Panc1 (cell line): ENCODE measurements at regions not wholly inside any gene's neighbourhood (a gene's known extent, or its start where the extent isn't known, plus 50 kb on each side); places are given as distances from the start of the nearest gene placed in this dataset.

Source experiments
- ATAC-seq: fragments of 200-7000 bp; cut with Tn5 transposase; 2 replicates; pipeline ENCODE4 v1.9.1; 2020; ENCODE audit warnings: mild to moderate bottlenecking, moderate library complexity
- BruUV-seq: library from RNA; stranded (reverse); fragments of 400-500 nt; replicated peaks from 2 replicates; lab custom pipeline; 2021; lab: Mats Ljungman, UMichigan
- CTCF ChIA-PET: fragments of 300-600 bp; sonication (Branson Sonifier 250); formaldehyde crosslinking; loops from one replicate; lab custom pipeline; 2022; ENCODE audit warnings: antibody characterized with exemption; lab: Charles Lee
- POLR2A ChIA-PET: fragments of 300-600 bp; sonication (Branson Sonifier 250); formaldehyde crosslinking; loops from one replicate; lab custom pipeline; 2022; ENCODE audit warnings: antibody characterized with exemption; lab: Charles Lee
- DNase-seq: peaks from one replicate; pipeline ENCODE4 v3.0.0-alpha.2; 2010; ENCODE audit warnings: low read depth, low spot score
- H3K27ac ChIP-seq: 2 replicates; pipeline ENCODE4 v1.5.1; 2011; ENCODE audit warnings: mild to moderate bottlenecking, low read length, inconsistent platforms
- H3K27me3 ChIP-seq: fragments of 200-500 bp; sonication (Bioruptor generic); 2 replicates; pipeline ENCODE4 v1.6.0; 2014; ENCODE audit warnings: low read length, inconsistent platforms; ENCODE audit not compliant: control insufficient read depth, insufficient read depth
- H3K36me3 ChIP-seq: fragments of 200-500 bp; sonication (Bioruptor generic); 2 replicates; pipeline ENCODE4 v1.5.1; 2014; ENCODE audit warnings: inconsistent platforms, mild to moderate bottlenecking, low read length, moderate library complexity; ENCODE audit not compliant: control insufficient read depth, insufficient read depth
- H3K4me1 ChIP-seq: 2 replicates; pipeline ENCODE4 v1.5.1; 2011; ENCODE audit warnings: inconsistent platforms, mild to moderate bottlenecking, low read length, moderate library complexity; ENCODE audit not compliant: control insufficient read depth, insufficient read depth
- H3K4me3 ChIP-seq, 2 experiments: 2 replicates each; pipeline ENCODE4 v1.5.1; 2011 to 2012; ENCODE audit warnings: low read depth in 2 of 2, low read length in 2 of 2, mild to moderate bottlenecking in 2 of 2, inconsistent platforms in 1 of 2, moderate library complexity in 1 of 2
- H3K9me3 ChIP-seq: fragments of 200-500 bp; sonication (Bioruptor generic); 2 replicates; pipeline ENCODE4 v1.5.1; 2014; ENCODE audit warnings: low read depth, mild to moderate bottlenecking, inconsistent platforms, low read length, moderate library complexity; ENCODE audit not compliant: control insufficient read depth, insufficient read depth
- POLR2AphosphoS5 ChIP-seq: IDR thresholded peaks from 2 replicates; pipeline ENCODE4 v1.6.1; 2012; ENCODE audit warnings: mild to moderate bottlenecking, low read depth, low read length, moderate library complexity
- REST ChIP-seq, 2 experiments: IDR thresholded peaks; 2 replicates each; pipeline ENCODE4 v1.6.1; 2011 to 2012; ENCODE audit warnings: low read depth in 2 of 2, control low read depth in 1 of 2, low read length in 1 of 2, mild to moderate bottlenecking in 1 of 2, moderate library complexity in 1 of 2; ENCODE audit not compliant: insufficient read depth in 1 of 2
- SIN3A ChIP-seq: IDR thresholded peaks from 2 replicates; pipeline ENCODE4 v1.6.1; 2012; ENCODE audit warnings: low read depth, mild to moderate bottlenecking, low read length, moderate library complexity, borderline replicate concordance; ENCODE audit not compliant: insufficient read depth
- TCF7L2 ChIP-seq: IDR thresholded peaks from 2 replicates; pipeline ENCODE4 v1.6.1; 2011; ENCODE audit warnings: mild to moderate bottlenecking, low read depth, low read length, inconsistent platforms
- in situ Hi-C: cut with HindIII; loops from 2 replicates; pipeline ENCODE4 v1.10.0; 2016; ENCODE audit warnings: low sequenced_read_pairs, low pct_unique_long_range_greater_than_20kb
- intact Hi-C: fragments of 100-400 bp; cut with micrococcal nuclease; formaldehyde crosslinking; loops from one replicate; pipeline ENCODE4 v1.10.0; 2022; ENCODE audit not compliant: unreplicated experiment
- TF ChIP-seq, protein P1 (sequence below): fragments of 450-650 bp; IDR thresholded peaks from 2 replicates; pipeline ENCODE4 v1.5.1; 2017; ENCODE audit warnings: mild to moderate bottlenecking

- CTCF ChIA-PET: no interaction called here
- in situ Hi-C loops: no loop called here
- no peaks in the 10 kb centered on the region for H3K9me3 ChIP-seq
- H3K4me3 ChIP-seq: no peak overlapping the region
- POLR2A ChIA-PET: no interaction called here
- H3K36me3 ChIP-seq: no peaks in the 10 kb centered on the region
- intact Hi-C loops: no loop called here
- no TSS peak for BruUV-seq
- ATAC-seq (no peak), DNase-seq (no peak)
- H3K27ac ChIP-seq: no peak overlapping the region
- no peaks in the 10 kb centered on the region for H3K4me1 ChIP-seq
- TF ChIP-seq TCF7L2 (no peak), POLR2AphosphoS5 (no peak), REST (IDR thresholded peaks at IDR 0.05; ENCODE audit: insufficient read depth in 1 of 2, low read depth in 2 of 2, low read length in 1 of 2) (no peak), SIN3A (no peak)
- TF ChIP-seq, protein P1, sequence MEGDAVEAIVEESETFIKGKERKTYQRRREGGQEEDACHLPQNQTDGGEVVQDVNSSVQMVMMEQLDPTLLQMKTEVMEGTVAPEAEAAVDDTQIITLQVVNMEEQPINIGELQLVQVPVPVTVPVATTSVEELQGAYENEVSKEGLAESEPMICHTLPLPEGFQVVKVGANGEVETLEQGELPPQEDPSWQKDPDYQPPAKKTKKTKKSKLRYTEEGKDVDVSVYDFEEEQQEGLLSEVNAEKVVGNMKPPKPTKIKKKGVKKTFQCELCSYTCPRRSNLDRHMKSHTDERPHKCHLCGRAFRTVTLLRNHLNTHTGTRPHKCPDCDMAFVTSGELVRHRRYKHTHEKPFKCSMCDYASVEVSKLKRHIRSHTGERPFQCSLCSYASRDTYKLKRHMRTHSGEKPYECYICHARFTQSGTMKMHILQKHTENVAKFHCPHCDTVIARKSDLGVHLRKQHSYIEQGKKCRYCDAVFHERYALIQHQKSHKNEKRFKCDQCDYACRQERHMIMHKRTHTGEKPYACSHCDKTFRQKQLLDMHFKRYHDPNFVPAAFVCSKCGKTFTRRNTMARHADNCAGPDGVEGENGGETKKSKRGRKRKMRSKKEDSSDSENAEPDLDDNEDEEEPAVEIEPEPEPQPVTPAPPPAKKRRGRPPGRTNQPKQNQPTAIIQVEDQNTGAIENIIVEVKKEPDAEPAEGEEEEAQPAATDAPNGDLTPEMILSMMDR: no peak
- H3K27me3 ChIP-seq: no peaks in the 10 kb centered on the region
These were observed 169.2 kb upstream of the AMOT start for GRCh38 chrX:113009837-113010236.

DNA sequence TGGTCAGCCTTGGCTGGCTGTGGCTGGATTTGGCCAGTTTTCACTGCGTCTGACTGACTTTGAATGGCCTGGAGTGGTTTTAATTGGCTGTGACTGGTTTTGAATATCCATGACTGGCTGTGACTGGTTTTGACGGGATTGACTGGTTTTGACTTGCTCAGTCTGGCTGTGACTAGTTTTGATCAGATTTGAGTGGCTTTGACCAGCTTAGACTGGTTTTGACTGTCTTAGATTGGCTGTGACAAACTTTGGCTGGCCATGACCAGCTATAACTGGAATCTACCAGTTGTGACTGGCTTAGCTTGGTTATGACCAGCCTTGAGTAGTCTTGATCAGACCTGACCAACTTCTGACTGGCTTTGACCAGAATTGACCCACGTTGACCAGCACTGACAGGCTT lies 168.4 kb upstream of the AMOT start:
- no peaks in the 10 kb centered on the region for H3K9me3 ChIP-seq
- CTCF ChIA-PET: no interaction called here
- no peak overlapping the region for H3K27ac ChIP-seq
- H3K27me3 ChIP-seq: no peaks in the 10 kb centered on the region
- BruUV-seq: no TSS peak
- ATAC-seq (no peak), DNase-seq (no peak)
- TF ChIP-seq SIN3A (no peak), TCF7L2 (no peak), REST (IDR thresholded peaks at IDR 0.05; ENCODE audit: insufficient read depth in 1 of 2, low read depth in 2 of 2, low read length in 1 of 2) (no peak), POLR2AphosphoS5 (no peak)
- TF ChIP-seq, protein P1: no peak
- no peaks in the 10 kb centered on the region for H3K4me1 ChIP-seq
- no peak overlapping the region for H3K4me3 ChIP-seq
- in situ Hi-C loops: no loop called here
- no peaks in the 10 kb centered on the region for H3K36me3 ChIP-seq
- intact Hi-C loops: no loop called here
- POLR2A ChIA-PET: no interaction called here
